ENCODE measurements at regions not wholly inside any gene's neighbourhood (a gene's known extent, or its start where the extent isn't known, plus 50 kb on each side); places are given as distances from the start of the nearest gene placed in this dataset.

- no peaks in the 10 kb centered on the region for H3F3A ChIP-seq (ENCODE audit: control insufficient read depth, insufficient read depth)
Observed at GRCh38 chr20:56817780-56818675, 188.9 kb downstream of the TFAP2C start.

GRCh38 chr20:56820984-56821383 is 191.9 kb downstream of the TFAP2C start:
- H3K79me2 ChIP-seq (ENCODE audit: control insufficient read depth, low read length): no peaks in the 10 kb centered on the region
- TF ChIP-seq CTCF (IDR thresholded peaks at IDR 0.05; ENCODE audit: low read depth, low read length, poor library complexity, severe bottlenecking): no peak
- no peak for TF ChIP-seq EZH2phosphoT487 (IDR thresholded peaks at IDR 0.05; ENCODE audit: borderline replicate concordance, low read length)
- H4K20me1 ChIP-seq (ENCODE audit: control insufficient read depth, insufficient read depth, low read depth, low read length): no peaks in the 10 kb centered on the region

More at GRCh38 chr20:56817780-56818675, 188.9 kb downstream of the TFAP2C start:
- Histone ChIP-seq H3K79me2 (ENCODE audit: control insufficient read depth, low read length) (no peaks in the 10 kb centered on the region), H4K20me1 (ENCODE audit: control insufficient read depth, insufficient read depth, low read depth, low read length) (no peaks in the 10 kb centered on the region), H3K4me3 (ENCODE audit: low read length) (no peak overlapping the region), H3K27ac (ENCODE audit: low read depth, low read length) (no peak overlapping the region), H3K36me3 (ENCODE audit: control insufficient read depth, low read length) (no peaks in the 10 kb centered on the region), H3K9me2 (replicated peaks; ENCODE audit: control insufficient read depth, low read length) (no peaks in the 10 kb centered on the region), H3K9me3 (ENCODE audit: control insufficient read depth, insufficient read depth, low read length) (no peaks in the 10 kb centered on the region), H3K27me3 (ENCODE audit: control insufficient read depth, low read length) (peaks cover 20% of the 10 kb centered on the region), H3K4me1 (ENCODE audit: control insufficient read depth, low read length) (no peaks in the 10 kb centered on the region), H3K4me2 (ENCODE audit: low read length) (no peak overlapping the region)
- peak; percentile 22 for TF ChIP-seq CTCF (IDR thresholded peaks at IDR 0.05; ENCODE audit: low read depth, low read length, poor library complexity, severe bottlenecking)
- TF ChIP-seq EZH2phosphoT487 (IDR thresholded peaks at IDR 0.05; ENCODE audit: borderline replicate concordance, low read length): no peak

GRCh38 chr20:56826306-56826704 is 197.2 kb downstream of the TFAP2C start:
- H3K36me3 ChIP-seq (ENCODE audit: control insufficient read depth, low read length): no peaks in the 10 kb centered on the region
- no peaks in the 10 kb centered on the region for H3K79me2 ChIP-seq (ENCODE audit: control insufficient read depth, low read length)
- no peak overlapping the region for H3K4me3 ChIP-seq (ENCODE audit: low read length)
- no peaks in the 10 kb centered on the region for H3K4me1 ChIP-seq (ENCODE audit: control insufficient read depth, low read length)
- no peaks in the 10 kb centered on the region for H4K20me1 ChIP-seq (ENCODE audit: control insufficient read depth, insufficient read depth, low read depth, low read length)
- H3K9me2 ChIP-seq (replicated peaks; ENCODE audit: control insufficient read depth, low read length): no peaks in the 10 kb centered on the region
- peaks cover 14% of the 10 kb centered on the region for H3K27me3 ChIP-seq (ENCODE audit: control insufficient read depth, low read length)
- no peak overlapping the region for H3K4me2 ChIP-seq (ENCODE audit: low read length)
- no peaks in the 10 kb centered on the region for H3F3A ChIP-seq (ENCODE audit: control insufficient read depth, insufficient read depth)
- no peak overlapping the region for H3K27ac ChIP-seq (ENCODE audit: low read depth, low read length)
- TF ChIP-seq EZH2phosphoT487 (IDR thresholded peaks at IDR 0.05; ENCODE audit: borderline replicate concordance, low read length) (no peak), CTCF (IDR thresholded peaks at IDR 0.05; ENCODE audit: low read depth, low read length, poor library complexity, severe bottlenecking) (no peak)
- no peaks in the 10 kb centered on the region for H3K9me3 ChIP-seq (ENCODE audit: control insufficient read depth, insufficient read depth, low read length)

More at GRCh38 chr20:56820984-56821383, 191.9 kb downstream of the TFAP2C start:
- Histone ChIP-seq H3K4me2 (ENCODE audit: low read length) (no peak overlapping the region), H3K4me1 (ENCODE audit: control insufficient read depth, low read length) (no peaks in the 10 kb centered on the region), H3K9me3 (ENCODE audit: control insufficient read depth, insufficient read depth, low read length) (no peaks in the 10 kb centered on the region), H3K9me2 (replicated peaks; ENCODE audit: control insufficient read depth, low read length) (no peaks in the 10 kb centered on the region), H3K27me3 (ENCODE audit: control insufficient read depth, low read length) (peaks cover 20% of the 10 kb centered on the region), H3K4me3 (ENCODE audit: low read length) (no peak overlapping the region), H3F3A (ENCODE audit: control insufficient read depth, insufficient read depth) (no peaks in the 10 kb centered on the region), H3K27ac (ENCODE audit: low read depth, low read length) (no peak overlapping the region), H3K36me3 (ENCODE audit: control insufficient read depth, low read length) (no peaks in the 10 kb centered on the region)
